NCI-H146 treated with DMSO at 0.1 percent for 48 hours (cell line): ENCODE measurements at regions not wholly inside any gene's neighbourhood (a gene's known extent, or its start where the extent isn't known, plus 50 kb on each side); places are given as distances from the start of the nearest gene placed in this dataset.

Experiments used
- DNase-seq: peaks from one replicate; lab custom pipeline; 2025; ENCODE audit not compliant: unreplicated experiment; lab: John Stamatoyannopoulos, UW

- no peak for DNase-seq
Observed at GRCh38 chr11:109553284-109553683, 131.3 kb downstream of the C11orf87 start.

- no peak for DNase-seq
Observed at GRCh38 chr11:109554951-109555350, 133.0 kb downstream of the C11orf87 start.

GRCh38 chr11:109564241-109564640, 142.3 kb downstream of the C11orf87 start:
- no peak for DNase-seq

- DNase-seq: no peak
Observed at GRCh38 chr11:109582470-109582869, 160.5 kb downstream of the C11orf87 start.

- no peak for DNase-seq
Observed at GRCh38 chr11:109584001-109584972, 162.3 kb downstream of the C11orf87 start.

- no peak for DNase-seq
Observed at GRCh38 chr11:109586789-109587188, 164.8 kb downstream of the C11orf87 start.

DNA sequence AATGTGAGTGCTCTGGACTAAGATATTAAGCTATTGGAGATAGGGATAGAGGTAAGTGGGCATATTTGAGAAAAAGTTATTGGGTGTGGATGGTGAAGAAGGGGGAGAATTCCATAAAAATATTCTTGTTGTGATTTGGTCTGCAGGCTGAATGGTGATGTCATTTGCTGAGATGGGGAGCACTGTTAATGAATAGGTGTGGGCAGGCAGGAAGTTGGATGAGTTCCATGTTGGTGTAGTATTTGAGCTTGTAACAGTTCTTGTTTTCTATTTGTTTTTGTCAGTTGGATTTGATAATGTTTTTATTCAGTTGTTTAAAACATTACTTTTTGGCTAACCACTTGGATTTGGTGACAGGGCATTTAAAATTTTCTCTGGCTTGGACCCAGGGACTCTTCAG, 168.8 kb downstream of the C11orf87 start:
- no peak for DNase-seq

- no peak for DNase-seq
Observed at GRCh38 chr11:109597336-109597735, 175.3 kb downstream of the C11orf87 start.

GRCh38 chr11:109604481-109605400, 182.8 kb downstream of the C11orf87 start:
- no peak for DNase-seq

GRCh38 chr11:109606256-109606655, 184.3 kb downstream of the C11orf87 start:
- DNase-seq: no peak

DNA sequence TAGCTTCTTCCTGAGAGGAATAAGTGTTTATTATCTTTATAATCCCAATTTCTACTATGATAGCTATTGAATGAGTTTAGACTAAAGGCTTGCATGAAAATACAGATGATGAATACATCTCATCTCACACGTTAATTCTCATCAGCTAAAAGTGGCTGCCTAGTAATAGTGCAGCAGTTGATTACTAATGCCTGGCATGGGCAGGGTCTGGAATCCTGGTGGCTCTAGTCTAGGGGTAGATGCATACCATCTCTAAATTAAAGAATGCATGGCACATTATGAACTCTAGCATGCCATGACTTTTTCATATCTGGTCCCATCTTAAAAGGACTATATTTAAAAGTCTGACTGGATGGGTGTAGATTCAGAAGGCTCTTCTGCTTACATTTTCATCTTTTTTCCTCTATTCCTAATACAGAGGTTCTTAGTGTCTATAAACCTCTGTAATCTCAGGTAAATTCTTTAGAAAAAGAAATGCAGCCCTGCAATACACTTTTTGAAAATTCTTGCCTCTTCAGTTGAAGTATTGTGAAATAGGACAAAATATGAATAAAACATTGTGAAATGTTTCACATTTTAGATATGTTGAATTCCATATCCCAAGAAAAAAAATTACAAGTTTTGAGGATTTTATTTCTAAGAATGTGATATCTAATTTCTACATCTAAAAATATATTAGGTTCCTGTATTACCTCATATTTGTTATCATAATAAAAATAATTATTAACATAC, 187.6 kb downstream of the C11orf87 start:
- DNase-seq: no peak

DNA sequence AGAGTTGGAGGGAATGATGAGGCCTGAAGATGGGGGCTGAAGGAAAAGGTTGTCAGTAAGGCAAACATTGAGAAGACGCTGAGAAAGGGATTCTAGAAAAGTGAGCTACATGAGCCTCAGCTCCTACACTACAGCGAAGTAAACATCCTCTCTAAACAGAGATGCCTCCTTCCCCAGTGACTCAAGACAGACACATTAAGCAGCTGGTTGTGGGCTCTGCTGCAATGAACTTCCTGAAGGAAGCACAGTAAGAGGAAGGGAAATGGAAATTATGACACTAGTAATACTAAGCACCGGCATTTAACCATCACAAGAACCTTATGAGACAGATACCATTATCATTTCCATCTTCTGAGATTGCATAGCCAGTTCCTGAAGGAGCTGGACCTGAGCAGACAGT, 190.5 kb downstream of the C11orf87 start:
- no peak for DNase-seq

- DNase-seq: no peak
Observed at GRCh38 chr11:109619498-109619897, 197.5 kb downstream of the C11orf87 start.

- no peak for DNase-seq
Observed at GRCh38 chr11:109629734-109630133, 207.7 kb downstream of the C11orf87 start.

DNA sequence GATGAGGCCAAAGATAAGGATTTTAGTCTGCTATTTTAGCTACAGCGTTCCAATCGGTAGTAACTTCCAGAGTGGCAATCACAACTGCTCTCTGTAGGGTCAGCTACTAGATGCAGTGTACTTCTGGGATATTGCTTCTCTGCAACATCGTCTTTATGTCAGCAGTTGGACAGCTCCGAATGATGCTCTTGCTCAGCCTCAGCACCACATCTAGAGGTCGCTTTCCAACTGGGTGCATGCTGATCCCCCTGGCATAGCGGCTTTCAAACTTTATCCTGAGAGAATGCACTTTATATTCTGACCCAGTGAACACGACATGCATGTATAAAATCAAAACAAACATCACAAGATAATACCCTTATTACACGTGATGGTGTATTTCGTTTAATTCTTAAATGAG, 219.6 kb downstream of the C11orf87 start:
- DNase-seq: no peak

DNA sequence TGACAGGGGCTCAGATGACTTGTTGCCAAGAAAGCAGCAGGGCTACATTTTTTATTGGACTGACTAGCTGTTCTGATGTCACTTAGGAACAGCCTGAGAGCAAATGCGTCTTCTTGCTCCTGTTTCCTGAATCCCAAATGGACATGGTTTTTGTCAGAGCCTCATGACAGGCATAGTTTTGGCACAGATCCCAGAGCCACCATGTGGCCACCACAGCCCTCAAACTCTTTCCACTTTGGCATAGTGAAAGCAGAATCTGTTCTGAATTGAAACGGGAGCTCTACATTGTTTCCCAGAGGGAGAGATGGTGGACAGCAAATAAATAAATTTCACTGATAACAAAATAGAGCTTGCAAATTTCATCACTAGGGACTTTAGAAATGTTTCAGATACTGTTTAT, 222.2 kb downstream of the C11orf87 start:
- peak; percentile 73 for DNase-seq

DNA sequence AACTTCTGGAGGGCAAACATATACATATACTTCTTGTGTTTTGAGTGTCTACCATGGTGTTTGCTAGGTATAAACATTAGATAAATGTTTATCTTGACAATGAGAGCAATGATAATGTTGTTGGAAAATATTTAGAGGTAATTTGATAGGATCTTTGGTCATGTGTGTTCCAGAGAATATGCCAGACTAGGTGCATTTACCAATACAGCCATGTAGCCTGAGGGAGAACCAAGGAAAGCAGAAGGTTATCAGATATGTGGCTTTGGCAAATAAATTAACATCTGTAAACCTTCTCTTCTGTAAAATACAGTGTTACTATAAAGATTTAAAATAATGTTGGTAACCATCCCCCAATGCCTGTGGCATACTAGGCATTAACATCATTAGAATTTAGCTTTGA, 226.8 kb downstream of the C11orf87 start:
- DNase-seq: no peak

- DNase-seq: no peak
Observed at GRCh38 chr11:109654091-109654490, 232.1 kb downstream of the C11orf87 start.

- no peak for DNase-seq
Observed at GRCh38 chr11:109658190-109658589, 236.2 kb downstream of the C11orf87 start.

GRCh38 chr11:109667719-109668118, 245.7 kb downstream of the C11orf87 start:
- DNase-seq: no peak
